Breast epithelium (tissue), 3 donors: ENCODE measurements at regions not wholly inside any gene's neighbourhood (a gene's known extent, or its start where the extent isn't known, plus 50 kb on each side); places are given as distances from the start of the nearest gene placed in this dataset.

Experiments
- CTCF ChIP-seq, 3 donors: fragments of 450-650 bp; IDR thresholded peaks; one replicate each; pipeline ENCODE4 v1.5.1; 2016 to 2017; ENCODE audit warnings: antibody characterized with exemption in 3 of 3, mild to moderate bottlenecking in 3 of 3, moderate library complexity in 3 of 3
- POLR2AphosphoS5 ChIP-seq, 3 donors: sonication (generic); formaldehyde crosslinking; IDR thresholded peaks; one replicate each; pipeline ENCODE4 v1.6.1; 2017; ENCODE audit warnings: antibody characterized with exemption in 3 of 3

GRCh38 chr4:156534205-156534604 lies 437.4 kb downstream of the PDGFC start:
- TF ChIP-seq CTCF (IDR thresholded peaks at IDR 0.05) (no peak), POLR2AphosphoS5 (IDR thresholded peaks at IDR 0.05) (no peak)
